CD4-positive, alpha-beta T cell treated with Interleukin-1 beta for 1 hour (primary cell): ENCODE measurements at regions not wholly inside any gene's neighbourhood (a gene's known extent, or its start where the extent isn't known, plus 50 kb on each side); places are given as distances from the start of the nearest gene placed in this dataset.
"Not testable (repeated sequence)": the region's sequence is repeated elsewhere in the genome, so short reads cannot be mapped to it uniquely, and the experiment has no call there.

Experiments
- DNase-seq, 2 donors: peaks; one replicate each; pipeline ENCODE4 v3.0.0-alpha.2; 2020 to 2022

GRCh38 chr4:148630051-148630450, 187.8 kb upstream of the NR3C2 start:
- DNase-seq: no peak

GRCh38 chr4:148618856-148619255, 176.6 kb upstream of the NR3C2 start:
- no peak for DNase-seq

- DNase-seq: no peak
These were observed 166.8 kb upstream of the NR3C2 start for GRCh38 chr4:148608968-148609367.

GRCh38 chr4:148598418-148599207, 156.4 kb upstream of the NR3C2 start:
- DNase-seq: not testable (repeated sequence)

GRCh38 chr4:148589182-148589581, 147.0 kb upstream of the NR3C2 start:
- no peak for DNase-seq

GRCh38 chr4:148575577-148575976, 133.4 kb upstream of the NR3C2 start:
- DNase-seq: no peak

- no peak for DNase-seq
These were observed 132.7 kb upstream of the NR3C2 start for GRCh38 chr4:148574911-148575310.

- no peak for DNase-seq
These were observed 132.3 kb upstream of the NR3C2 start for GRCh38 chr4:148574502-148574901.

GRCh38 chr4:148574066-148574465, 131.9 kb upstream of the NR3C2 start:
- DNase-seq: no peak

GRCh38 chr4:148573296-148573695, 131.1 kb upstream of the NR3C2 start:
- no peak for DNase-seq

GRCh38 chr4:148565801-148566200, 123.6 kb upstream of the NR3C2 start:
- no peak for DNase-seq

GRCh38 chr4:148563684-148564083, 121.5 kb upstream of the NR3C2 start:
- no peak for DNase-seq

GRCh38 chr4:148561467-148561866, 119.3 kb upstream of the NR3C2 start:
- no peak for DNase-seq

- DNase-seq: no peak
These were observed 115.6 kb upstream of the NR3C2 start for GRCh38 chr4:148557793-148558192.

- no peak for DNase-seq
These were observed 108.6 kb upstream of the NR3C2 start for GRCh38 chr4:148550788-148551187.

- DNase-seq: no peak
These were observed 100.9 kb upstream of the NR3C2 start for GRCh38 chr4:148542922-148543623.

GRCh38 chr4:148540622-148541326, 98.6 kb upstream of the NR3C2 start:
- no peak for DNase-seq

- DNase-seq: no peak
These were observed 97.2 kb upstream of the NR3C2 start for GRCh38 chr4:148539387-148539786.

GRCh38 chr4:148533851-148534250, 91.6 kb upstream of the NR3C2 start:
- not testable (repeated sequence) for DNase-seq

- no peak for DNase-seq
These were observed 87.9 kb upstream of the NR3C2 start for GRCh38 chr4:148530114-148530513.

GRCh38 chr4:148527571-148527970, 85.4 kb upstream of the NR3C2 start:
- no peak for DNase-seq

GRCh38 chr4:148522995-148523394, 80.8 kb upstream of the NR3C2 start:
- DNase-seq: no peak

- DNase-seq: no peak
These were observed 73.0 kb upstream of the NR3C2 start for GRCh38 chr4:148515248-148515647.

GRCh38 chr4:148514581-148514980, 72.4 kb upstream of the NR3C2 start:
- no peak for DNase-seq
